Activated naive CD8-positive, alpha-beta T cell (primary cell): ENCODE measurements at regions not wholly inside any gene's neighbourhood (a gene's known extent, or its start where the extent isn't known, plus 50 kb on each side); places are given as distances from the start of the nearest gene placed in this dataset.

Experiments used
- H3K27ac Mint-ChIP-seq: one replicate; pipeline ENCODE4 v1.8.0; 2021; ENCODE audit warnings: mixed read lengths
- H3K27me3 Mint-ChIP-seq: one replicate; pipeline ENCODE4 v1.8.0; 2021; ENCODE audit warnings: mixed read lengths
- H3K36me3 Mint-ChIP-seq: one replicate; pipeline ENCODE4 v1.8.0; 2021; ENCODE audit warnings: mixed read lengths
- H3K4me1 Mint-ChIP-seq: one replicate; pipeline ENCODE4 v1.8.0; 2021; ENCODE audit warnings: low read depth, mixed read lengths
- H3K4me3 Mint-ChIP-seq: one replicate; pipeline ENCODE4 v1.8.0; 2021; ENCODE audit warnings: mild to moderate bottlenecking, mixed read lengths
- H3K9me3 Mint-ChIP-seq: one replicate; pipeline ENCODE4 v1.8.0; 2021; ENCODE audit warnings: low read depth, mixed read lengths

DNA sequence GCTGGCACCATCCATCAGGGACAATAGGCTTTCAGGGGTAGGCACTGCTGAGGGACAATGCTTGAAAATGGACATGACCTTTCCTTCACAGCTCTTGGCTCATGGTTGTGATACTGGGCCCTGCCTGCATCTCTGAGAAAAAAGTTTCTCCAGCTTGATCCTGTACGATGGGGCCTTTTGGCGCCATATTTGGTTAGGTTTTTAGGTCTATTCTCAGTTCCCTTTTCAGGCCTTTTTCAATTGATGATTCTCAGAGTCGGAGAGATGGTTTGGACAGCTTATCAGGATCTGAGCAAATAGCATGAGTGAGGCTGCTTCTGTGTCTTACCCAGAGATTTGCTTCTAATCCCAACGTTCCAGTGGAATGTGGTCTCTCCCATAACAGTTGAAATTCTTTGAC, 141.6 kb downstream of the ZNF518B start:
- Mint-ChIP-seq H3K36me3 (no peaks in the 10 kb centered on the region), H3K27ac (no peak overlapping the region), H3K4me3 (no peak overlapping the region), H3K27me3 (no peaks in the 10 kb centered on the region), H3K4me1 (no peaks in the 10 kb centered on the region), H3K9me3 (no peaks in the 10 kb centered on the region)

DNA sequence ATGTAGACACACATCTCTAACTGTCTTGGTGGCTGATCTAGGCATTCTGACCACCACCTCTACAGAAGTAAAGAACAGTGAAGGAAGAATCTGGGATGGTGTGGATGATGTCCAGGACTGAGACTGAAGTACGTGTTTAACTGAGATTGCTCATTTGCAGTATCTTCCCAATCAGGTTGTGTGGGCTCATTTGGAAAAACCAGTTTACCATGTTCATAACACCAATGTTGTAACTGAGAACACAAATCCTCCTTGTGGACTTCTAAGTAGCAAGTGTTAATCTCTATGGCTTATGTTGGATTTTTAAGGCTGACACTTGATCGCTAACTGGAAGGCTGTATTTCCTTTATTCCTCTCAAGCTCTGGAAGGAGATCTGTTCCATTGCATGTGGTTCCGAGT, 144.7 kb downstream of the ZNF518B start:
- Mint-ChIP-seq H3K27me3 (no peaks in the 10 kb centered on the region), H3K4me3 (no peak overlapping the region), H3K4me1 (no peaks in the 10 kb centered on the region), H3K27ac (no peak overlapping the region), H3K36me3 (no peaks in the 10 kb centered on the region), H3K9me3 (no peaks in the 10 kb centered on the region)

DNA sequence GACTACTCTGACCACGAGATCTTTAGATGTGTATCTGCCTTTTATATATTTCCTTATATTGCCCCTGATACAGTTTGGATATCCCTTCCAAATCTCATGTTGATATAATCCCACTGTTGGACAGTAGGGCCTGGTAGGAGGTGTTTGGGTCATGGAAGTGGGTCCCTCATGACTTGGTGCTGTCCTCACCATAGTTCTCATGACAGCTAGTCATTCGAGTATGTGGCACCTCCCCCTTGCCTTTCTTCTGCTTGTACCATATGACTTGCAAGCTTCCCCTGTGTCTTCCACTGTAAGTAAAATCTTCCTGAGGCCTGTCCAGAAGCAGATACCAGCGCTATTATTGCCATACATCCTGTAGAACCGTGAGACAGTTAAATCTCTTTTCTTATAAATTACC, 145.3 kb downstream of the ZNF518B start:
- Mint-ChIP-seq H3K27me3 (no peaks in the 10 kb centered on the region), H3K4me3 (no peak overlapping the region), H3K9me3 (no peaks in the 10 kb centered on the region), H3K4me1 (no peaks in the 10 kb centered on the region), H3K27ac (no peak overlapping the region), H3K36me3 (no peaks in the 10 kb centered on the region)

DNA sequence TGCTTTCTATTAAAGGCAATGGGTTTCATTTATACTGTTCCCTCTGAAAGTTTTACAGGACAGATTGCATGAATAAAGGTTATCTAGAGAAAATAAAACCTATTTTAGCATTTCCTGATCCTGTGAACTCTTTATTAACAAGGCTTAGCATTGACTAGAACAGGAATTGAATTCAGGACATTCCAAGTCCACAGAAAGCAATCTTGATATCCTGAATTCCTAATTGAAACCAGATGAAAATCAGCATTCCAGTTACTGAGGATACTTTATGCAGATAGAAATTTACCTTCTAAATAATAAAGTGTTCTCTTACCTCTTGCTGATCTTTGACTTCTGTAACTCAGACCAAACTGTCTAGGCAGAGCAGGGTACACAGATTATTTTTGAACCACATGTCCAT, 151.4 kb downstream of the ZNF518B start:
- Mint-ChIP-seq H3K9me3 (no peaks in the 10 kb centered on the region), H3K36me3 (no peaks in the 10 kb centered on the region), H3K27me3 (peaks cover 2% of the 10 kb centered on the region), H3K27ac (no peak overlapping the region), H3K4me1 (no peaks in the 10 kb centered on the region), H3K4me3 (no peak overlapping the region)

DNA sequence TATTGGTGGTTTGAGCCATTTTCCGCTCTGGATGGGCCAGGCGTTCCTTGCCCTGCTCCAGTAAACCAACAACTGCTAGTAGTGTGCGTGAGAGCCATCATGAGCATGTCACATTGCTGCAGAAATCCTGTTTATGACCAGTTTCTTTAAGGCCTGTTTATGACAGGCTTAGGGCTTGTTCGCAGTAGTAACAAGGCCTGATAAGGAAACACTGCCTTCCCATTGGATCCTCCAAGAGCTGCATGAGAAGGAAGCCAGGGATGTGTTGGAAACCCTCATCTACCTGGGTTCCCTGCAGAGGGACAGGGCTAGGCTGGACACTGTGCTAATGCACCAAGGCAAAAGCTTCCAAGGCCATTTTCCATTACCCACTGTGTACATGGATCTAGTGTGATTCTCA, 153.9 kb downstream of the ZNF518B start:
- Mint-ChIP-seq H3K4me3 (no peak overlapping the region), H3K27me3 (peaks cover 2% of the 10 kb centered on the region), H3K4me1 (no peaks in the 10 kb centered on the region), H3K9me3 (no peaks in the 10 kb centered on the region), H3K27ac (no peak overlapping the region), H3K36me3 (no peaks in the 10 kb centered on the region)

DNA sequence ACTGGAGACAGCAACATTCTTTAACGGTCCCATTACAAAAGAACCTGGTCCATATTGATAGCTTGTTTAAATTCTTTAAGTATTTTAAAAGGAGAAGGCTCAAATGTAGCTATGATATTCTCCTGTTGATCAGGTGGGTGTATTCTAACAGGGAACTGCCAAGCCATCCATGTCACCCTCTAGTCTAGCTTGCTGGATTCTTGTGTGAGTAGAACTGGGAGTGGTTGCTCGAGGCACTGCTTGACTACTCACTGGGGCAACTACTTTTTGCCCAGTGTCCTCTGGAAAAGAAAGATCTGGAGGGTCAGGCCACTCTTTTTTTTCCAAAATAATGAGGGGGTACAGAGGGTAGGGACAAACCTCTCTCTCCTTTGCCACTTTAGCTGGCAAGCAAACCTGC, 155.1 kb downstream of the ZNF518B start:
- H3K9me3 Mint-ChIP-seq: no peaks in the 10 kb centered on the region
- H3K4me3 Mint-ChIP-seq: no peak overlapping the region
- no peaks in the 10 kb centered on the region for H3K4me1 Mint-ChIP-seq
- no peak overlapping the region for H3K27ac Mint-ChIP-seq
- peaks cover 2% of the 10 kb centered on the region for H3K27me3 Mint-ChIP-seq
- H3K36me3 Mint-ChIP-seq: no peaks in the 10 kb centered on the region

DNA sequence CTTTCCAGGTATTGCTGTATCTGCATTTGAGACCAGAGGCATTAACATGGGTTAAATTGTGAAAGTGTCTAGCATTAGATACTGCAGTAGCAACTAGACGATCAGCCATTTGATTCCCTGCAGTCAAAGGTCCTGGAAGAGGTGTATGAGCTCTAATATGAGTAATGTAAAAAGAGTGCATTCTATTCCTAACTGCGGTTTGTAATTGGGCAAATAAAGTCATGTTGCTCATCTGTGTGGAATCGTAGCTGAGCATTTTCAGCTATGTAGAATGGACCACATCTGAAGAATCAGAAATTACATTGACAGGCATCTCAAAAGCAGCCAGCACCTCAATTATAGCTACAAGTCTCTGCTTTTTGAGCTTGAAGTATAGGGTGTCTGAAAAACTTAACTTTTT, 157.6 kb downstream of the ZNF518B start:
- Mint-ChIP-seq H3K9me3 (no peaks in the 10 kb centered on the region), H3K27ac (no peak overlapping the region), H3K27me3 (no peaks in the 10 kb centered on the region), H3K4me3 (no peak overlapping the region), H3K36me3 (no peaks in the 10 kb centered on the region), H3K4me1 (no peaks in the 10 kb centered on the region)

DNA sequence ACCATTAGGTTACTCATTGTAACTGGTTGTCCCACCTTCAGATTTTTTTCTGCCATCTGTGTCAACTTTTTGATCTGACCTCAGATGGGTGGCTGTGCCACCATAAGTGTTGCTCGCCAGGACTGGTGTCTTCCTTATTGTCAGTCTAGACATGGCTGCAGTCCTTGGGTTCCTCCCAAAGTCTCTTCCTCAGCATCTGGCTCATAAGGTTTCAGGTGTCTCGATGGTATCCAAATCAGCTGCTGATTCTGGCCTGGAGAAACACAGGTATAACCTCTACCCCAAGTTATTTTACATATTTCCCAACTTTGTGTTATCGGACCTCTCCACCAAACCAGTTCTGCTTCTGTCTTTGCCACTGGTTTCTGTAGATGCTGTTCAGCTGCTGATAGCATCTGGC, 158.5 kb downstream of the ZNF518B start:
- H3K4me3 Mint-ChIP-seq: no peak overlapping the region
- H3K4me1 Mint-ChIP-seq: no peaks in the 10 kb centered on the region
- H3K27me3 Mint-ChIP-seq: no peaks in the 10 kb centered on the region
- H3K27ac Mint-ChIP-seq: no peak overlapping the region
- no peaks in the 10 kb centered on the region for H3K36me3 Mint-ChIP-seq
- no peaks in the 10 kb centered on the region for H3K9me3 Mint-ChIP-seq

DNA sequence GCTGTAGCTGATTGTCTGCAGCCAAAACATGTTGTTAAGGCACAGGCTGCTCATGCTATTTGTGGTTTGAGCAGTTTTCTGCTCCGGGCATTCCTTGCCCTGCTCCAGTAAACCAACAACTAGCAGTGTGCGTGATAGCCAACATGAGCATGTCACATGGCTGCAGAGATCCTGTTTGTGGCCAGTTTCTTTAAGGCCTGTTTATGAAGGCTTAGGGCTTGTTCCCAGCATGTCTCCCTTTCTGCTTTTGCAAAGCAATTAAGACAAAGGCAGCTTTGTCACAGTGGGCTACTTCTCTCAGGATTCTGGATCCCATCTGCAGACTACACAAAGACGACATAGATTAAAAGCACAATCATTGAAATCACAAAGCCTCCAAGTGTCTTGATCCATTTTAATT, 160.5 kb downstream of the ZNF518B start:
- no peaks in the 10 kb centered on the region for H3K27me3 Mint-ChIP-seq
- no peaks in the 10 kb centered on the region for H3K4me1 Mint-ChIP-seq
- H3K4me3 Mint-ChIP-seq: no peak overlapping the region
- no peaks in the 10 kb centered on the region for H3K9me3 Mint-ChIP-seq
- no peaks in the 10 kb centered on the region for H3K36me3 Mint-ChIP-seq
- H3K27ac Mint-ChIP-seq: no peak overlapping the region

DNA sequence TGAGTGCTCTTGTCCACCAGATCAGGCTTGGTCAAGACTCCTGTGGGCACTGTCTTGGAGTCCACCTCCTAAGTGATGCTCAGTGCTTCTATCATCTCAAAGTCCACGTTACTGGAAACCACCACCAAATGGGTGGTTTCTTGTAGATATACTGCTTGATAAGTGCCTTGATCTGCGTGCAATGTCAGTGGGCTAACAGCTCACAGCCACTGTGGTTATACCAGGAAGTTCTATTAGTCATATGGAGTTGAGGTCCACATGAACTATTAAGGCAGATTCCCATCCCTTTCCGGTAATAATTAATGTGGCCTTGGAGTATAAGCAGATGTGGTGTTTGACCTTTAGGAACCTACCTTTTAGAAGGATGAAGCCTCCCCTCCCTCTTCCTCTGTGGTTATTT, 161.9 kb downstream of the ZNF518B start:
- Mint-ChIP-seq H3K4me3 (no peak overlapping the region), H3K27me3 (no peaks in the 10 kb centered on the region), H3K27ac (no peak overlapping the region), H3K36me3 (no peaks in the 10 kb centered on the region), H3K9me3 (no peaks in the 10 kb centered on the region), H3K4me1 (no peaks in the 10 kb centered on the region)

DNA sequence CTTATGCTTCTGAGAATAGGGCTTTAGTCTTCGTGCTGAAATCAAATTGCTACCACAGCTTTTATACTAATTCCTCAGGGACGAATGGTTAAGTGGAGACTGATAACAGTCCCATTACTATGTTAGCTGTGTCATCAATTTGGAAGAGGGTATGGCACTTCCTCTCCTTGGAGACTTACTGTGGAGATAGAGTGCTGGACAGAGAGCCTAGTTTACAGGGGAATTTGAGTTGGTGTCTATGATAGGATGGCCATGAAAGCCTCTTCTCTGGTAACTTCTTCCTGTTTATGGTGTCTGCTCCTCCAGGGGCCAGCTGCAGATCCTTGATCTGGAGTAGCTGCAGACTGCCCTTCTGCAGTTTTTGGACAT, 167.7 kb downstream of the ZNF518B start:
- Mint-ChIP-seq H3K36me3 (no peaks in the 10 kb centered on the region), H3K27ac (no peak overlapping the region), H3K9me3 (no peaks in the 10 kb centered on the region)

DNA sequence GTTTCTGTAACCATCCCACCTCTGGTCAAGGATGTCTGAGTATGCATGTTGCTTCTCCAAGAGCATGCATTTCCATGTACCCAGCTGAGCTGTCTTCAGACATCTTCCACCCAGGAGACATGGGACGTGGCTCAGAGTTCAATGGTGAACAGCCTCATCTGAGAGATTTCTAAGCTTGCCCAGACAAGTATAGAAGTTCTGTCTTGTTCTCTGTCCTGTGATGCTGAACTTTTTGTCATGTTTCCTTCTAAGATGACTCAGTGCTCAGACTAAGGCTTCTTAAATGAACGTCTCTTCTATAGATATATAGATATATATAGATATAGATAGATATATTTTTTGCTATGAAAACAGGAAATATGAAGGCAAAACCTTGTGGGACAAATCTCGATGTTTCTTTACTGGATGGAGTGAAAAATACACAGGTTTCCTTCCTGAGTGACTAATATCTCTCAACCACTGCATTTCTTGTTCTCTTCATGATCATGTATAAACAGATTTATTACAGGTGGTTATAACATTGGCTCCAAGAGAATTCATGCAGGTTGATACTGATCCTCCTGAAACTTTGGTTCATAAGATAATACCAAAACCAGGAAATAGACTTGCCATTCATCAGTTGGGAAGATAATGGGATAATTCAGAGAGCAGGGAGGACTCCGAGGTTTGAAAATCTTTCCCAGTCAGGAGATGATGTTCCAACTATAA, 168.2 kb downstream of the ZNF518B start:
- no peaks in the 10 kb centered on the region for H3K36me3 Mint-ChIP-seq
- peaks cover 3% of the 10 kb centered on the region for H3K27me3 Mint-ChIP-seq
- H3K27ac Mint-ChIP-seq: no peak overlapping the region
- H3K9me3 Mint-ChIP-seq: no peaks in the 10 kb centered on the region
- H3K4me3 Mint-ChIP-seq: no peak overlapping the region
- no peaks in the 10 kb centered on the region for H3K4me1 Mint-ChIP-seq

More for the DNA sequence above, 167.7 kb downstream of the ZNF518B start:
- Mint-ChIP-seq H3K4me1 (no peaks in the 10 kb centered on the region), H3K4me3 (no peak overlapping the region), H3K27me3 (peaks cover 3% of the 10 kb centered on the region)

DNA sequence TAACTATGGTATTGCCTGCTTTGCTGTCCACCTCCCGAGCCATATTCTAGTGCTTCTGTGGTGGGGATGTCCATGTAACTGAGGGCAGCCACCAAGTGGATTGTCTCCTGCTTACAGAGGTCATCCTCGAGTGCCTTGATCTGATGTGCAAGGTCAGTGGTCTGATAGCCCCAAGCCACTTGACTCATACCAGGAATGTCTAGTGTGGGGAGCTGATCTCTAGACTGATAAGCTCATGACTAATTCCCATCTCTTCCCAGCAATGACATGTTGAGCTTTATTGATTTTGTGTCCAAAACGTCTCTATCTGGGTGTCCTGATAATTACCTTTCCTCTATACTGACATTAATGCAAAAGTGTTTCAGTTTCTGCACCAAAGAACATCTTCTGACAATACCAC, 168.4 kb upstream of the WDR1 start:
- H3K4me1 Mint-ChIP-seq: no peaks in the 10 kb centered on the region
- H3K9me3 Mint-ChIP-seq: no peaks in the 10 kb centered on the region
- H3K27me3 Mint-ChIP-seq: peaks cover 3% of the 10 kb centered on the region
- no peak overlapping the region for H3K27ac Mint-ChIP-seq
- H3K36me3 Mint-ChIP-seq: no peaks in the 10 kb centered on the region
- H3K4me3 Mint-ChIP-seq: no peak overlapping the region

DNA sequence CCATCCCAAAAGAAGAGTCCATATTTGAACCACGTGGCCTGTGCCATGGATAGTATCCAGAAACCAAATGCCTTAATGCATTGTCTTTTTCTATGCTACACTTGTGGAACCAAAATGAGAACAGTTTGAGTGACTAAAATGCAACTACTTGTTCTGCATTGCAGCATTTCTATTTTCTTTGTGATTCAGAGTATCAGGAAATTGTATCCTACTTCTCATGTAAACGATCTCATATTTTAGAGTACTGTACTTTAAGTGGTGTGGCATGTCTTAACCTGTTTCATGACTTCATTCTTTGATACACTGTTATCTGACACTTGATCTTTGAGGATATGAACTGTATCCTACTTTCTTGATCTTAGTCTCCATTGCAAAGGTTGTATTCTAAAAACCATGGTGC, 167.2 kb upstream of the WDR1 start:
- Mint-ChIP-seq H3K9me3 (no peaks in the 10 kb centered on the region), H3K27me3 (peaks cover 3% of the 10 kb centered on the region), H3K4me3 (no peak overlapping the region), H3K4me1 (no peaks in the 10 kb centered on the region), H3K27ac (no peak overlapping the region), H3K36me3 (no peaks in the 10 kb centered on the region)

DNA sequence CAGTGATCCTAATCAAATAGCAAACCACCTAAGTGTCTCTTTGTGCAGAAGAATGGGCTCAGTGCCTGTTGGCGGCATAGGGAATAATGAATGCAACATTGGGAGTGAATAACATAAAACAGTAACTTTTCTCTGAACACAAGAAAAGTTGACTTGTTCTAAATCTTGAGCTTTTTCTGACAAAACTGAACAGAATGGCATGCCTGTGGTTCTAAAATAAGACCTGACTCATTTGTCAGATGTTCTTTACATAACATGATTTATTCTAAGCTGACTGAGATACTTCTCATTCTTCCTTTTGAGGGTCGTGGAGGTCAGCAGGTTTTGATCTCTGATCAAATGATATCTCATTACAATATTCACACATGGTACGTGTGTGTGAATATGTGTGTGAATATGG, 165.4 kb upstream of the WDR1 start:
- Mint-ChIP-seq H3K4me3 (no peak overlapping the region), H3K4me1 (no peaks in the 10 kb centered on the region), H3K27ac (no peak overlapping the region), H3K36me3 (no peaks in the 10 kb centered on the region), H3K9me3 (no peaks in the 10 kb centered on the region), H3K27me3 (no peaks in the 10 kb centered on the region)

DNA sequence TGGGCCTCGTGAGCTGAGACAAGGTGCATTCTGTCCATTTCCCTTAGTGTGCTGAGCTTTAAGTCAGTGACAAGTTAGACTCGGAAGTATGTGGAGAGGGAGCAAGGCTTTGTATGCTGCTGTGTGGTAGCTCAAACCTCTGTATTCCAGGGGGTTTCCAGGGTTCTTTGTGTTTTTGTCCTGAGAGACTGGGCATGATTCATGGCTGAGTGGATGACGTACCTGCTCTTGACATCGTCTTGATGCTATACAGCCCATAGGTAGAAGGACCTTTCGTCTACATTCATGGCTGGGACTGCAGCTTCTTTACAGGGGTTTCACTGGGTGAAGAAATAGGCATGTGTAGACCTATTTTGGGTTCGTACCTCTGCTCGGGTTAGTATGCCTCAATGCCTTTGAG, 162.7 kb upstream of the WDR1 start:
- H3K9me3 Mint-ChIP-seq: no peaks in the 10 kb centered on the region
- H3K36me3 Mint-ChIP-seq: no peaks in the 10 kb centered on the region
- H3K27me3 Mint-ChIP-seq: no peaks in the 10 kb centered on the region
- no peaks in the 10 kb centered on the region for H3K4me1 Mint-ChIP-seq
- no peak overlapping the region for H3K27ac Mint-ChIP-seq
- H3K4me3 Mint-ChIP-seq: no peak overlapping the region
